Left ventricle myocardium inferior (tissue), 1 donor: ENCODE measurements at regions not wholly inside any gene's neighbourhood (a gene's known extent, or its start where the extent isn't known, plus 50 kb on each side); places are given as distances from the start of the nearest gene placed in this dataset.
A peak's percentile ranks its signal among the peaks of the same experiment; 100 is the strongest.

Source experiments
- DNase-seq: peaks from one replicate; pipeline ENCODE4 v3.0.0-alpha.2; 2020
- H3K27ac ChIP-seq: fragments of 200-600 bp; replicated peaks from 2 replicates; pipeline ENCODE4 v1.8.0; 2021
- H3K27me3 ChIP-seq: fragments of 200-600 bp; 2 replicates; pipeline ENCODE4 v1.8.0; 2021; ENCODE audit warnings: low read depth
- H3K36me3 ChIP-seq: fragments of 200-600 bp; 2 replicates; pipeline ENCODE4 v1.8.0; 2021
- H3K4me1 ChIP-seq: fragments of 200-600 bp; 2 replicates; pipeline ENCODE4 v1.8.0; 2021
- H3K4me3 ChIP-seq: fragments of 200-600 bp; 2 replicates; pipeline ENCODE4 v1.8.0; 2021; ENCODE audit warnings: mild to moderate bottlenecking, moderate library complexity
- H3K9me3 ChIP-seq: fragments of 200-600 bp; replicated peaks from 2 replicates; pipeline ENCODE4 v1.8.0; 2021
- intact Hi-C: fragments of 100-400 bp; cut with micrococcal nuclease; formaldehyde crosslinking; loops from one replicate; pipeline ENCODE4 v1.11.0; 2022
- TF ChIP-seq, protein P1 (sequence below): fragments of 200-600 bp; IDR thresholded peaks from 2 replicates; pipeline ENCODE4 v1.8.0; 2021; ENCODE audit warnings: antibody characterized with exemption, mild to moderate bottlenecking, borderline replicate concordance
- donor health status: DM: no; HTN: yes; CAD: no; lungs with severe emphysema.

DNA sequence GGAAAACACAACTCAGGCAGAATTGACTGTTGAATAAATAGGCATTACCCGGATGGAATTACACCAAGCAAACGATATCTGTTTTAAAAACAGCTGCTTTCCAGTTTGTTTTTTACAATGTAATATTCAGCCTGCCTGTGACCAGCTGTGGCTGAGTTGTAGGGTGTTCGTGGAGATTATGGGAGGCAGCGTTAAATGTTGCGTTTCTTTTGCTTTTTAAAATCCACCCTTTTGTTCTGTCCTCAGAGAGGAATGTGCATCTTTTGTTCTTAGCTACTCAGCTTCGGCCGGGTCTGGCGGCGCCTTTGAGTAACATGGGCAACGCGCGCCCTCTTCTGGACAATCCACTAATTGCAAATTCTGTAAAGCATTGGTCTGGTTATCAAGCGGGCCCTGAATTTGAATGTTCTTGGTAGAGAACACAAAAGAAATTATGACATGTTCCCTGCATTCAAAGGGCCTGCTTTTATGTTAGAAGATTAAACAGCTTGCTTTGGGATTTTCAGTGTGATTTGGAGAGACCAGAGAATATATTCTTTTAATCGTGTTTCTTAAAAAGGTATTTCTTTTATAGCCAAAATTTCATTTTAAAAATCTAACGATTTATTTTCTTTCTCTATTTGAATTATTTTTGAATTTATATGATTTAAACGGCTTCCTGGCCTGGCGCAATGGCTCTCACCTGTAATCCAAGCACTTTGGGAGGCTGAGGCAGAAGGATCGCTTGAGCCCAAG is 76.3 kb upstream of the TRIM2 start:
- TF ChIP-seq, protein P1, sequence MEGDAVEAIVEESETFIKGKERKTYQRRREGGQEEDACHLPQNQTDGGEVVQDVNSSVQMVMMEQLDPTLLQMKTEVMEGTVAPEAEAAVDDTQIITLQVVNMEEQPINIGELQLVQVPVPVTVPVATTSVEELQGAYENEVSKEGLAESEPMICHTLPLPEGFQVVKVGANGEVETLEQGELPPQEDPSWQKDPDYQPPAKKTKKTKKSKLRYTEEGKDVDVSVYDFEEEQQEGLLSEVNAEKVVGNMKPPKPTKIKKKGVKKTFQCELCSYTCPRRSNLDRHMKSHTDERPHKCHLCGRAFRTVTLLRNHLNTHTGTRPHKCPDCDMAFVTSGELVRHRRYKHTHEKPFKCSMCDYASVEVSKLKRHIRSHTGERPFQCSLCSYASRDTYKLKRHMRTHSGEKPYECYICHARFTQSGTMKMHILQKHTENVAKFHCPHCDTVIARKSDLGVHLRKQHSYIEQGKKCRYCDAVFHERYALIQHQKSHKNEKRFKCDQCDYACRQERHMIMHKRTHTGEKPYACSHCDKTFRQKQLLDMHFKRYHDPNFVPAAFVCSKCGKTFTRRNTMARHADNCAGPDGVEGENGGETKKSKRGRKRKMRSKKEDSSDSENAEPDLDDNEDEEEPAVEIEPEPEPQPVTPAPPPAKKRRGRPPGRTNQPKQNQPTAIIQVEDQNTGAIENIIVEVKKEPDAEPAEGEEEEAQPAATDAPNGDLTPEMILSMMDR: peak; percentile 90
- peak; percentile 68 for DNase-seq
- Histone ChIP-seq H3K4me3 (peak overlapping the region; percentile 29), H3K4me1 (peaks cover 4% of the 10 kb centered on the region), H3K27me3 (peaks cover 10% of the 10 kb centered on the region), H3K27ac (no peak overlapping the region), H3K36me3 (no peaks in the 10 kb centered on the region), H3K9me3 (no peaks in the 10 kb centered on the region)
- intact Hi-C loops: loop anchor here (5.0 kb wide), 1 partner anchor 281 kb away; no protein-coding TSS in a partner anchor

DNA sequence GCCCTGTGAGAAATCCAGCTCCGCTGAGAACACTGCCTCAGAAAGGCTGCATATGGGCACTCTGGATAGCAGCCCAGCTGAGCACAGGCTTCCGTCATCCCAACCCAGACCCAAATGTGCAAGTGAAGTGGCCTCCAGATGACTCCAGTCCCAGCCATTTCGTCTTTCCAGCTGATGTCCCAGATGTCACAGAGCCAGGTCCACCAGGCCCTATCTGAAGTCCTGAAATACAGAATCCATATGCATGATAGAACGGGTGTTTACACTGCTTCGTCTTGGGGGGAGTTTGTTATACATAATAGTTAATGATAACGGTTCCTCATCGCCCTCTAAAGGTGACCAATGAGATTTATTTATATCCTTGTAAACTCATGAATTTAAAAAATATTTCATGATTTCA is 72.6 kb upstream of the TRIM2 start:
- Histone ChIP-seq H3K4me3 (no peak overlapping the region), H3K4me1 (peaks cover 4% of the 10 kb centered on the region), H3K27me3 (peaks cover 3% of the 10 kb centered on the region), H3K9me3 (no peaks in the 10 kb centered on the region), H3K27ac (no peak overlapping the region), H3K36me3 (no peaks in the 10 kb centered on the region)
- TF ChIP-seq, protein P1: no peak
- intact Hi-C loops: no loop called here
- no peak for DNase-seq

GRCh38 chr4:153137159-153137558 is 67.1 kb upstream of the TRIM2 start:
- DNase-seq: no peak
- intact Hi-C loops: no loop called here

GRCh38 chr4:153137677-153138630 is 66.3 kb upstream of the TRIM2 start:
- TF ChIP-seq, protein P1: no peak
- Histone ChIP-seq H3K9me3 (no peaks in the 10 kb centered on the region), H3K36me3 (no peaks in the 10 kb centered on the region), H3K27me3 (peaks cover 5% of the 10 kb centered on the region), H3K4me3 (no peak overlapping the region), H3K4me1 (peaks cover under 1% of the 10 kb centered on the region), H3K27ac (no peak overlapping the region)
- intact Hi-C loops: no loop called here
- DNase-seq: no peak

More at GRCh38 chr4:153137159-153137558, 67.1 kb upstream of the TRIM2 start:
- H3K4me1 ChIP-seq: no peaks in the 10 kb centered on the region
- H3K27me3 ChIP-seq: peaks cover 5% of the 10 kb centered on the region
- H3K9me3 ChIP-seq: no peaks in the 10 kb centered on the region
- TF ChIP-seq, protein P1: no peak
- no peak overlapping the region for H3K27ac ChIP-seq
- no peak overlapping the region for H3K4me3 ChIP-seq
- H3K36me3 ChIP-seq: no peaks in the 10 kb centered on the region

GRCh38 chr4:153138736-153139135 is 65.5 kb upstream of the TRIM2 start:
- TF ChIP-seq, protein P1: no peak
- no peaks in the 10 kb centered on the region for H3K36me3 ChIP-seq
- peaks cover 5% of the 10 kb centered on the region for H3K27me3 ChIP-seq
- DNase-seq: no peak
- no peak overlapping the region for H3K4me3 ChIP-seq
- intact Hi-C loops: no loop called here
- H3K4me1 ChIP-seq: peaks cover 8% of the 10 kb centered on the region
- H3K9me3 ChIP-seq: no peaks in the 10 kb centered on the region
- no peak overlapping the region for H3K27ac ChIP-seq
